ENCODE measurements at regions not wholly inside any gene's neighbourhood (a gene's known extent, or its start where the extent isn't known, plus 50 kb on each side); places are given as distances from the start of the nearest gene placed in this dataset.
A peak's percentile ranks its signal among the peaks of the same experiment; 100 is the strongest.

GRCh38 chr12:11568762-11569478 lies 80.6 kb upstream of the ETV6 start:
- no peak for DNase-seq

- DNase-seq = no peak
Measured at GRCh38 chr12:11569716-11570115, 79.8 kb upstream of the ETV6 start.

- DNase-seq = no peak
Measured at GRCh38 chr12:11573880-11574279, 75.6 kb upstream of the ETV6 start.

- DNase-seq = peak in 1 of 2 donors; percentile 41
Measured at GRCh38 chr12:11576104-11576503, 73.4 kb upstream of the ETV6 start.

- DNase-seq = no peak
Measured at GRCh38 chr12:11577658-11578260, 71.7 kb upstream of the ETV6 start.

GRCh38 chr12:11578461-11578993 lies 70.9 kb upstream of the ETV6 start:
- peak in 1 of 2 donors; percentile 13 for DNase-seq

- DNase-seq = no peak
Measured at GRCh38 chr12:11580125-11580751, 69.2 kb upstream of the ETV6 start.

- DNase-seq = peak; percentile 69 to 82
Measured at GRCh38 chr12:11581179-11581755, 68.2 kb upstream of the ETV6 start.

GRCh38 chr12:11584221-11584855 lies 65.1 kb upstream of the ETV6 start:
- no peak for DNase-seq

- DNase-seq = no peak
Measured at GRCh38 chr12:11592484-11592883, 57.0 kb upstream of the ETV6 start.

GRCh38 chr12:11593013-11593412 lies 56.5 kb upstream of the ETV6 start:
- no peak for DNase-seq

GRCh38 chr12:11595080-11595479 lies 54.4 kb upstream of the ETV6 start:
- no peak for DNase-seq

GRCh38 chr12:11596141-11596540 lies 53.3 kb upstream of the ETV6 start:
- no peak for DNase-seq

GRCh38 chr12:11598900-11599299 lies 50.6 kb upstream of the ETV6 start:
- no peak for DNase-seq
